ENCODE measurements at regions not wholly inside any gene's neighbourhood (a gene's known extent, or its start where the extent isn't known, plus 50 kb on each side); places are given as distances from the start of the nearest gene placed in this dataset.

- no peaks in the 10 kb centered on the region for H3K27me3 ChIP-seq (ENCODE audit: low read depth)
- no peak for TF ChIP-seq CTCF (IDR thresholded peaks at IDR 0.05; ENCODE audit: borderline replicate concordance)
- intact Hi-C loops (cut with micrococcal nuclease): no loop called here
- no peak overlapping the region for H3K4me3 ChIP-seq
- H3K36me3 ChIP-seq: no peaks in the 10 kb centered on the region
- H3K4me1 ChIP-seq: no peaks in the 10 kb centered on the region
- no peak overlapping the region for H3K27ac ChIP-seq (replicated peaks)
- no peak for DNase-seq
- peaks cover 10% of the 10 kb centered on the region for H3K9me3 ChIP-seq (replicated peaks)
Observed at GRCh38 chr3:72629191-72629631, 219.0 kb downstream of the SHQ1 start.

- TF ChIP-seq CTCF (IDR thresholded peaks at IDR 0.05; ENCODE audit: borderline replicate concordance): no peak
- no peaks in the 10 kb centered on the region for H3K4me1 ChIP-seq
- intact Hi-C loops (cut with micrococcal nuclease): no loop called here
Observed at GRCh38 chr3:72628065-72628464, 220.2 kb downstream of the SHQ1 start.

GRCh38 chr3:72627271-72627670, 221.0 kb downstream of the SHQ1 start:
- no peak overlapping the region for H3K4me3 ChIP-seq
- H3K36me3 ChIP-seq: no peaks in the 10 kb centered on the region
- H3K27me3 ChIP-seq (ENCODE audit: low read depth): no peaks in the 10 kb centered on the region
- intact Hi-C loops (cut with micrococcal nuclease): no loop called here
- H3K27ac ChIP-seq (replicated peaks): no peak overlapping the region
- TF ChIP-seq CTCF (IDR thresholded peaks at IDR 0.05; ENCODE audit: borderline replicate concordance): no peak
- no peaks in the 10 kb centered on the region for H3K4me1 ChIP-seq
- DNase-seq: no peak
- peaks cover 8% of the 10 kb centered on the region for H3K9me3 ChIP-seq (replicated peaks)

More at GRCh38 chr3:72628065-72628464, 220.2 kb downstream of the SHQ1 start:
- Histone ChIP-seq H3K9me3 (replicated peaks) (peaks cover 10% of the 10 kb centered on the region), H3K4me3 (no peak overlapping the region), H3K27ac (replicated peaks) (no peak overlapping the region), H3K36me3 (no peaks in the 10 kb centered on the region), H3K27me3 (ENCODE audit: low read depth) (no peaks in the 10 kb centered on the region)
- no peak for DNase-seq

GRCh38 chr3:72625602-72626337, 222.5 kb downstream of the SHQ1 start:
- H3K4me3 ChIP-seq: no peak overlapping the region
- TF ChIP-seq CTCF (IDR thresholded peaks at IDR 0.05; ENCODE audit: borderline replicate concordance): no peak
- no peaks in the 10 kb centered on the region for H3K9me3 ChIP-seq (replicated peaks)
- H3K27ac ChIP-seq (replicated peaks): no peak overlapping the region
- intact Hi-C loops (cut with micrococcal nuclease): no loop called here
- no peaks in the 10 kb centered on the region for H3K4me1 ChIP-seq
- H3K36me3 ChIP-seq: no peaks in the 10 kb centered on the region
- no peak for DNase-seq
- H3K27me3 ChIP-seq (ENCODE audit: low read depth): no peaks in the 10 kb centered on the region

GRCh38 chr3:72624656-72625055, 223.6 kb downstream of the SHQ1 start:
- no peaks in the 10 kb centered on the region for H3K4me1 ChIP-seq
- H3K27ac ChIP-seq (replicated peaks): no peak overlapping the region
- intact Hi-C loops (cut with micrococcal nuclease): no loop called here
- H3K9me3 ChIP-seq (replicated peaks): no peaks in the 10 kb centered on the region
- DNase-seq: no peak
- no peaks in the 10 kb centered on the region for H3K36me3 ChIP-seq
- no peak overlapping the region for H3K4me3 ChIP-seq
- no peak for TF ChIP-seq CTCF (IDR thresholded peaks at IDR 0.05; ENCODE audit: borderline replicate concordance)
- H3K27me3 ChIP-seq (ENCODE audit: low read depth): no peaks in the 10 kb centered on the region
